NCI-H1092 treated with DMSO at 0.1 percent for 48 hours (cell line): ENCODE measurements at regions not wholly inside any gene's neighbourhood (a gene's known extent, or its start where the extent isn't known, plus 50 kb on each side); places are given as distances from the start of the nearest gene placed in this dataset.
"Not testable (repeated sequence)": the region's sequence is repeated elsewhere in the genome, so short reads cannot be mapped to it uniquely, and the experiment has no call there.

Source experiments
- DNase-seq: peaks from one replicate; lab custom pipeline; 2025; lab: John Stamatoyannopoulos, UW

DNA sequence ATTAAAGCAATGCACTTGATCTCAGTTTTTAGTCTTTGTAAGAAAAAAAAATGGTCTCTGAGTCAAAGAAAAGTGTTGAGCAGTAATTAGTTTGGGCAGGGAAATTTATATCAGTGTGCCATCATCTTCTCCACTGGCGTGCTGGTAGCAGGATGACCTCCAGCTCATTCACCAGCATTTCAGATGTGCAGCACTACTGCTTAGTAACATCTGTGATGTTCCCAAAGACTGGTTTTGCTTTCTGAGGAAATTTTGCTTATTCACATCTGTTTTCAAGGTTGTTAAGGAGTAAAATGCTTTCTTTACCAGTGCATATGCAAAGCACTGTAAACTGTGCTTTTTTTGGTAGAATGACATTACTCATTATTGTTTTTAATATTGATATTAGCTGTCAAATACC, 540.4 kb downstream of the TRAM1L1 start:
- DNase-seq = no peak

DNA sequence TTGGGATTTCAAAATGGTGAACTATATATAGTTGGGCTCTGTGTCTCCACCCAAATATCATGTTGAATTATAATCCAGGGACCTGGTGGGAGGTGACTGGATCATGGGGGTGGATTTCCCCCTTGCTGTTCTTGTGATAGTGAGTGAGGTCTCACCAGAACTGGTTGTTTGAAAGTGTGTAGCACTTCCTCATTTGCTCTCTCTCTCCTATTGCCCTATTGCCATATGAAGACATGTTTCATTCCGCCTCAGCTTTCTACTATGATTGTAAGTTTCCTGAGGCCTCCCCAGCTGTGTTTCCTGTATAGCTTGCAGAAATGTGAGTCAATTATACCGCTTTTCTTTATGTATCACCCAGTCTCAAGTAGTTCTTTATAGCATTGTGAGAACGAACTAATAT, 545.6 kb downstream of the TRAM1L1 start:
- DNase-seq = no peak

DNA sequence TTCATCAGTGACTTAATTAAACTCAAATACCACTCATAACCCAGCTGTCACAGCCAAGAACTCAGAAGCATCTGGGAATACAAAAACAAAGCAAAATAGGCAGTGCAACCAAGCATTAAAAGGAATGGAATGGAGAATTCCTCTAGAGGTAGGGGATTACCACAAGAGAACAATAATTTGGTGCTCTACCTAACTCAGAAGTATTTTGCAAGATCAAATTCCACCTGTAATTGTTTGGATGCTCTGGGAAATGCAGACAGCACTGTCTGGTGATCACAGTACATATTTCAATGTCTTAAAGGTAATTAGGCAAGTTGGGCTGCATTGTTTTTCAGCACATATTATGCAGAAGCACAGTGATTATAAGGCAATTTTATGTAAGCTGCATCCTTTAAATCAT, 547.5 kb downstream of the TRAM1L1 start:
- DNase-seq = no peak

DNA sequence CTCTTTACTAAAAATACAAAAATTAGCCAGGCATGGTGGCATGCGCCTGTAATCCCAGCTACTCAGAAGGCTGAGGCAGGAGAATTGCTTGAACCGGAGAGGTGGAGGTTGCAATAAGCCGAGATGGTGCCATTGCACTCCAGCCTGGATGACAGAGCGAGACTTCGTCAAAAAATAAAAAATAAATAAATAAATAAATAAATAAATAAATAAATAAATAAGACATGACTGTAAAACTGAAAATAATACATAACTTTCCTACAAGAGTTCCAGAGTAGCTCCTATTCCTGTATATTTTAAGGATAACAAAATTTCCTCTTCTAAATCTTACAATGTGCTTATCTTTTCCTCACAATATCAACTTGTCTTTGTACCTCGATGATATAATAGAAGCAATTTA, 549.4 kb downstream of the TRAM1L1 start:
- not testable (repeated sequence) for DNase-seq

DNA sequence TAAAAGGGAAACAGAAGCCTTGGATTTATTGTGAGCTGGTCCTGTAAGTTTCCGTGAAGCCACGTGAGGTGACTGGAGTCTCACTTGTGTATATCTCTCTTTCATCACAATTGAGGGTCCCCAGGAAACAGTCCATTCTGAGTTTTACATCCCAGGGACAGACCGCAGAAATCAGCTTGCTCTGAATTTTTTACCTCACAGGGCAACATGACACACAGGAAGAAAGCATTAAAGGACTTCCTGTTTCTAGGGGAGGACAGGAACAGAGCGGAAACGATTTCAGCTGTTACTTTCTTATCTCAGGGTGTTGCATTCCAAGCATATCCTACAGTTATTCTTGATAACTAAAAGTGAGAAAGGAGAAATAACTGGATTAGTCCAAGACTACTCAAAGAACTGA, 553.5 kb downstream of the TRAM1L1 start:
- no peak for DNase-seq

DNA sequence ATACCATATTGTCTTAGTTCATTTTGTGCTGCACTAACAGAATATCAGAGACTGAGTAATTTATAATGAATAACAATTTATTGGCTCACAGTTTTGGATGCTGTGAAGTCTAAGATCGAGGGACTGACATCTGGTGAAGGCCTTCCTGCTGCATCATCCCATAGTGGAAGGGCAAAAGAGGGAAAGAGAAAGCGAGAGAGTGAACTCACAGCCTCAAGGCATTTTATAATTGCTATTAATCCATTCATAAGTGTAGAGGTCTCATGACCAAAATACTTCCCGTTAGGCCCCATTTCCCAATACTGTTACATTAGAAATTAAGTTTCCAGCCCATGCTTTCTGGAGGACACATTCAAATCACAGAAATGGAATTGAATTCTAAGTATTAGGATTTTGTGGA, 554.4 kb downstream of the TRAM1L1 start:
- DNase-seq = no peak

DNA sequence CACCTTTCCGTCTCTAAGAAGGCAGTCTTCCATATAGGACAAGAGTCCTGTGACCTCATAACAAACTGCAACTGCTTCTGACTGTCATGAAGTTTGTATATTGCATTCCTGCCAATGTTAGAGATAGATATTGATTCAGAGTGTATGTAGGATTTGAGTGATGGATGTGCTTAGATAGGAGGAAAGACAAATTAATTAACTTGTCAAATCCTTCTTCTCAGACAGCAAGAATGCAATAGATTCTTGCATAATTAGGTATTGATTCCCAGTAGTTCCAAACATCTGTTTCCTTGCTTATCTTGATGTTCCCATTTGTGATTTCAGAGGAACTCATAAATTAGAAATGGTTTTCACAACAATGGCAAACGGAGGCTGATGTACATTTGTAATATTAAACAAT, 555.3 kb downstream of the TRAM1L1 start:
- no peak for DNase-seq

DNA sequence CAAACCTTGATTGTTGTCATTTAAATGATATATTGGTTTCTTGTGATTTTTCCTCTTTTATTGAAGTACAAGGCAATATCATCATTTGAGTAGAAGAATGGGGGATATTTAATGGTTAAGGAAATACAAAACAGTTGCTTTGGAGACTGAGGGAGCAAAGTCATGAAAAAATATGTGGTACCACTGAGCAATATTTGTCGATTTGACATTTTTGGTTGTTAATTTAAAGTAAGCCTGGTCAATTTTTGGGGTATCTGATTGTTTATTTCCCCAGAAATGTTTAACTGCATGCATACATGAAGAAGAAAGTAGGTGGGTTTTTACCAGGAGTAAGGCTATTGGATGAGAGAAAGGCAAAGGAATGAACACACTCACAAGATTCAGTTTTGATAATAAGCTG, 556.2 kb downstream of the TRAM1L1 start:
- no peak for DNase-seq

DNA sequence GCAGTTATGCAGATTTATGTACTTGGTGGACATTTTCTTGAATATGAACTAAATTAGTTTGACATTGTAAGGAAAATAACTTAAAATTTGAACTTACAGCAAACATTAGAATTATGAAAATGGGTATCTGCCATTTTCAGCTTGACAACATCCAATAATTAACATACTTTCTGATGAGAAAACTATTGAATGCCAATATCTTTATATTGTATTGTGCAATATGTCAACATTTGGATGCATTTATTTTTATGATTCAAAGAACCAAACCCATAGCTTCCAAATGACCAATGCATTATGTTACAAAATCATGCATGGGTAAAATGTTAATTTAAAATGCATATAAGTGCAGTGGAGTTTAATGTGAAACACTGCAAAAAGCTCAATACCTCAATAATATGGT, 562.5 kb downstream of the TRAM1L1 start:
- DNase-seq = no peak

DNA sequence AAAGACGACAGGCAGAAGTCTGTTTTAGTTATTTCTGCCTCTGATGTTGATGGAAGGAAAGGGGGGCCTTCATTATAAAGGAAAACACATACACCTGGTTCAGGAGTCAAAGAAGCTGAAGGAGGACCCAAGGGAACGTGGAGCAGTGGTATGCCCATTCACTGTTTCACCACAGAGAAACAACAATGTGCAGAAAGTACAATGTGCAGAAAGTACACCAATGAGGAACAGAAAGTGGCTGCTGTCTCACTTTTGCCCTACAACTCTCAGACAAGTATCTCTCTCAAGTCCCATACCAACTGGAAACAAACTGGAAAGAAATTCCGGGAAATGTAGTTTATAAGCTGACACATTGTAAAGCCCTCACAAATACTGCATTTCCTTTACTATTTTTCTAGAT, 564.5 kb downstream of the TRAM1L1 start:
- no peak for DNase-seq

DNA sequence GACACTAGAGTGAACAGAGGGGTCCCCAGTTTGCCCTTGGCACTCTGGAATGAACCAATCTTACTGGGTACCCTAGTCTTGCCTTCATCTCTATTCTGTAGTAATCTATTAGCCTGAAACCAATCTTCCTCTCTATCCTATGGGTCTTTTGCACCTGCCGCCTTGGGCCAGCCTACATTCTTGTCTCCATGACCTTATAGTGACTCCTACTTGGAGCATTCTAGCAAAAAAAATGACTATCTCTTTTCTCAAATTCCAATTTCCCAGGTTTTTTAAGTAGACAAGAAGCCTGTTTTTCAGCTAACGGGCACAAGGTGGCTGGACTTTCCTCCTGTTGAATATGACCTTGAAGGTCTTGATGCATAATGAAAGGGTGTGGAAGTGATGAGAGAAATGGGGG, 568.7 kb downstream of the TRAM1L1 start:
- no peak for DNase-seq

DNA sequence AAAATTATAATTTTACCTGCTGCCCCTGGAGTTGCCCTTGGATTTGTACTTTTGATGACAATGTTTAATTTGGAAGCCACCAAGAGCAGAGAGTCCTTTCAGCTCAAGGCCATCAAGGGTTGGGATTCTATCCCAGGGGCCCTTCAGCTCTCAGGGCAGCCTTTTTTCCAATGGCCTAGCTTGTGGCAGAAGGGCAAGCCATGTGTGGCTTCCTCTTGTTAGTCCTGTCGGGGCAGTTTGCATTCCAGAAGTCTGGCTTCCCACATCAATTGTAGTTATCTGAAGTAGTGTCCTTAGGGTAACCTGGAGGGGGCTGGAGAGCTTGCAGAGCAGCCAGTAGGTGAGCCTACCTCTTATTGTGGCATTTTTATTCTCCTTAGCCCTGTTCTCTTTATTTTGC, 569.4 kb downstream of the TRAM1L1 start:
- DNase-seq = no peak

DNA sequence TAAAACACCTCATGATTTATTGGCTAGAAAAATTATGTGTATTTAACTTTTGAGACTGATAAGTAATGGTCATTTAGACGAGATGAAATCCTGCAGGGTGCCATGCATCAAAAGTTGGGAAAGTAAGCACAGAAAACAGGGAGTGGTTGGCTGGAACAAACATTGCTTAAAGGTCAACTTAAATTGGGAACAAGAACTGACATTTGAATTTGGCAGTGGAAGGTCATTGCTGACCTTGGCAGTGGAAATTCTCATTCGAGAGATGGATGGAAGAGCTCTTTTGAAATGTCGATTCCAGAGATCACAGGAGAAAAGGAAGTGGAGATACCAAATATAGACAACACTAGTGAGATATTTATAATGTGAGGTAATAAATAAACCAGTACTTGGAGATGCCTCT, 572.8 kb downstream of the TRAM1L1 start:
- no peak for DNase-seq

DNA sequence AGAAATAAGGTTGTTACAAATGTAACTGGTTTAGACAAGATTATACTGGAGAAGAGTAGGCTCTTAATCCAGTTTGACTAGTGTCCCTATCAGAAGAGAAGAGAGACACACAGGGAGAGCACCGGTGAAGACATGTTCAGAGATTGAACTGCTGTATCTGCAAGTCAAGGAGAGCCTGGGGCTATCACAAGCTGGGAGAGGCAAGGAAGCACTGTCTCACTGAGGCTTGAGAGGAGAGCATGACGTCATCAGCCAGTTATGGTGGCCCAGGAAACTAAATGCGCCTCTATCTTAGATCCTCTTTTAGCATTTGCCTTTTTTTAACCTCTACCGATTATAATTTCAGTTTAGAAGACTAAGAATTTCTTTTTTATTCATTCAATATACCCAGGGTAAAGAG, 583.4 kb downstream of the TRAM1L1 start:
- DNase-seq = no peak

DNA sequence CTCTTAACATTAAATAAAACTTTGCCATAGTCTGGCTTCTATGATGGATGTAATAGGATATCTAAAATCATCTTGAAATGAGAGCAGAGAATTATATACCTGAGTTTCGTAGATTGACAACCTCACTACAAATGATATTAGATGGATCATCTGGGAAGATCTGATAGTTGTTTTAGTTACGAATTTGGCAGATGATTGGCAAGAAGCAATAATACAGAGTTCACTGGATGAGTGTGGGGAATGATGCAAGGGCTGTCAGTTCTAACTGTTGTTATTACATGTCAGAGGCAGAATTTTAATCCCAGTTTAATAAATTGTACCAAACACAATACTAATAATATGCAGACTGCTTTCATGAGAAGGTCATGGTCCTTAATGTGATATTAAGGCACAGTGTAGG, 585.2 kb downstream of the TRAM1L1 start:
- DNase-seq = no peak

DNA sequence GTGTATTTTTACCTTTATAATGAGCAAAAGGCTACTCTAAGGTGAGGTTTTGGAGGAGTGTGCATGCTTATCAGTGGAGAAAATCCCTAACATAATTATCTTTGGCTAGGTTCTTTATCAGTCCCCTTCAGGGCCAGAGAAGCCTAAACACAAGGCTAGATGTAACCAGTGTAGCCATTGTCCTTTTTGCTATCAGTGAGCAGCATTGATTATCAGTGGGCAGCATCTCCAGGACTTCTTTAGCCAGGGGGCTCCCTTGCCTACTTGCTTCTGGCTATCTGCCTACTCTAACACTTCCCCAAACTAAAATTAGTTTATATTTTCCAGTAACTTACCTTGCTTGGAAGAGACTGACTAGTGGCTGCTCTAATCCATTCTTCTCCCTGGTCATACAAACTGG, 595.6 kb downstream of the TRAM1L1 start:
- DNase-seq = no peak

DNA sequence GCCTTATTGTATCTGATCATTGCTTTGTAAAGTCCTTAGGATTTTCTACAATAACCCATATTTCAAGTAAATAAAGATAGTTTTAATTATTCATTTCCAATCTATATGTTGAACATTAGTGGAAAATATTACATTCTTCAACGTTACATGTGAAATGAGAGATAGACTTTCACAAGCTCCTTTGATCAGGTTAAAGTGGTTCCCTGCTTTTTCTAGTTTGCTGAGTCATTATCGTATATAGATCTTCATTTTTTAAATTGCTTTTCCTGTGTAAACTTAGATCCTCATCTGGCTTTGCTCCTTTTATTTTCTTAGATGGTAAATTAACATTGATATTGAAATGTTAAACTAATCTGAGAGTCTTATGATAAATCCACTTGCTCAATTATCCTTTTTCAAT, 599.0 kb downstream of the TRAM1L1 start:
- DNase-seq = no peak

DNA sequence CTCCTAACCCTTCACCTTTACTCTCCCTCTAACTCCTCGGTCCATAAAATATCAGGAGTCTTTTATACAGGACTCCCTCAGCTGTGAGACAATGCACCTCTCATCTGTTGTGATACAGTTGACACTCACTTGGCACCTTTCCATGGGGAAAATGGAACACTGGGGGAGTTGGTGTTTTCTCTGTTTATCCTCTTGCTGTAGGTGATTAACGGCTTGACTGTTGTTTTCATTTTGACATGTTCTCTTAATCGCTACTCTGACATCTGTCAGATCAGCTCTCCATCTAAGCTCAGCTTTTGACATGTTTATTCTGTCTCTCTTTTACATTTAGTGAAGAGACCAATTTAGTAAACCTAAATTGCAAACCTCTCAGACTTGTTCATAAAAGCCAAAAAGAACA, 604.8 kb downstream of the TRAM1L1 start:
- DNase-seq = no peak

DNA sequence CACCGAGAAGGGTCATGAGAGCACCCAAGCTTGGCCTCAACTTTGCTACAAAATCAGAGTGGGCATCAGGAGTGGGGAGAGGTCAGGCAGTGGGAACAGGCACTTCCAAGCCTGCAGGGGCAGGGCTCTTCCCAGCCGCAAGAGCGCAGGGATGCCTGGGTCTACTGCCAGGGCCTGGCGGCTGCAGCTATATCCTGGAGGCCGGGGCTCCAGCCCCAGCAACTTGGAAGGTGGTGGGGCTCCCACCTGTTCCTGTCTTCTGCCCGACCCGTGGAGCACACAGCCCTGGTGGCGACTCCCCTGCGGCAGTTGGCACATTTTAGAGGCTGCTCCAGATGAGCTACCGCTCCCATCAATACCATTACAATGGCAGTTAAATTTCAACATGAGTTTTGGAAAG, 607.0 kb downstream of the TRAM1L1 start:
- DNase-seq = no peak

DNA sequence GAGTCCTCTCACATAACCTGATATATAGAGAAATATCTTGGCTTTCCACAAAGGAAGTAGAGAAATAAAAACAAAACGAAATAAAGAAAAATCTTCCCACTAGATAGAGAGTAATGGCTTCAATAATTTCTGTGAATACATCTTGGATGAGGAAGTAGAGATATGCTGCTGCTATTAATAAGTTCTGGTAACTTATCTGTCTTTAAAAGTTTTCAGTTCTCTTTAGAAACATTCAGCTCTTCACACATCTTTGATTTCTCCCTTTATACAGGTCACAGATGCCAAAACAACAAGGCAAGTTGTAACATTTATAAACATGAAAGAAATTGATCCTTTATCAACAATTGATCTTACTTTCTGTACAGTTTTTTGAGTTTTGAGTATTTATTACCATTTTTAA, 615.8 kb downstream of the TRAM1L1 start:
- no peak for DNase-seq

DNA sequence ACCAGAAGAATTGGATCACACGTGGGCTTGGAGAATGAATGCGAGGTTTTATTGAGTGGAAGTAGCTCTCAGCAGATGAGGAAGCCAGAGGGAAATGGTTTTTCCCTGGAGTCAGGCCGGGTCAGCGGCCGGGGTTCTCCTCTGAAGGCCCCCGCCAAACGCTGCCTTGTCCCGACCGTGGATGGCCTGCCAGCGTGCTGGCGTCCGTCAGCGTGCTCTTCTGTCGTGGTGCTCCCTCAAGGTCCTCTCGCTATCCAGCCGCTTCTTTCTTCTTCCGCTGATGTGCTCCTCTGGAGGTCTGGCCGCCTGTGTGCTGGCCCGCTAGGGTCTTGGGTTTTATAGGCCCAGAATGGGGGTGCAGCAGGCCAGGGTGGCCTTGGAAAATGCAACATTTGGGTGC, 632.2 kb downstream of the TRAM1L1 start:
- no peak for DNase-seq

DNA sequence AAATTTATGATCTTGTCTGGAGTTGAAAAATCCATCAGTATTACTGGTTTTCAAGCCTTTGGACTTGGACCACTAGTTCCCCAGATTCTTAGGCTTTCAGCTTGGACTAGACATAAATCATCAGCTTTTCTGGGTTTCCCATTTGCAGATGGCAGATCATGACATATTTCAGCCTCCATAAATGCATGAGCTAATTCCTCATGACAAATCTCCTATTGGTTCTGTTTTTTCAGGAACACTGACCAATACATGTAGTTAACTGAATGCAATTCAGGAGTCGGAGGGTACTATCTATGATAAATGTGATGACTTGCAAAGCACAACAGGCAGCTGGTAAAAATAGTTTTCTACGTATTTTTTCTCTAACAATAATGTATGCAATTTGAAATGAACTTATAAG, 635.6 kb downstream of the TRAM1L1 start:
- DNase-seq = no peak

DNA sequence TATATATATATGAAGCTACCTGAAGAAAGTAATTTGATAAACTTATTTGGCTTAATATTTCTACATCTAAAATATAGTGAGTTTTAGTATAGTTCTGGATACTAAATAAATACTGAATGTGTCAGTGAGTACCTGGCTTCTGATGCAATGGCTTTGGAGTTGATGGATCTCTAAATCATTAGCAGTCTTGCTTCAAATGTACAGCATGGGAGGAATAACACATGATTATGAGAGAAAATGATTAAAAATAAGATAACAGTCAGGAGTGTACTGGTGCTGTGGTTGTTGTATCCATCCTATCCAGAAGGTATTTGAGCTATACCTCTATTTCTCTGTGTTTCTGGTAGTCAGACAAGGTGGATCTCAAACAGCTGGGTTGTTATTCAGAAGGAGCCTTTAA, 641.3 kb downstream of the TRAM1L1 start:
- DNase-seq = no peak

DNA sequence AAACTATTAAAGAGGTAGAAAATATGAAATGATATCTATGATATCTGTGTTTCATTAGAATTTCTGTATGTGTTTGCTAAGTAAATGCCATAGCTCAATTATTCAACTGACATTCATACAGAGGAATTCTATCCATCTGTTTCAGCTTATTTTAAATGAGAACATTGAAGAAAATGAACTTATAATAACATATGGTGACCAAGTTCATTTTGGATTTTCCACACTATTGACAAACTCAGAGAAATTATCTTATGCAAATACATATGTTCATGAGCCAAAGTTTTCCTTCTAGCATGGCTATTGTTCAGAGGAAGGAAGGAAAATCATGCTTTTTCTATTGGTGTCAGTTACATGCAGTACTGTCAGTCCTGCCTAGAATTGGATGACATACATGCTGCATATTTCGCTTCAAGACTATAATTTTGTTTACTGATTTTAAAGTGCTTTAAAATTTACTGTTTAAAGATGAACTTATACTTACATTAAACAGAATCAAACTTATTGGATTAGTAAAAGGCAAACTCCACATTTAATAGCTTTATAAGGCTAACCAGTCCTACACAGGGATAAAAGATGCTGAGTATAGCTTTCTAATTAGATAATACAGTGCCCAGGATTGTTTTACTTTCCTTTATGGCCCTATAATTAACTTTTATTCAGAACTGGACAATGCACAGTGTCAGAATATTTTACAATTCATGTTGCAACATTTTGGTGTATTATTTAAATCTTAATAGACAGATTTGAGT, 646.2 kb downstream of the TRAM1L1 start:
- no peak for DNase-seq

DNA sequence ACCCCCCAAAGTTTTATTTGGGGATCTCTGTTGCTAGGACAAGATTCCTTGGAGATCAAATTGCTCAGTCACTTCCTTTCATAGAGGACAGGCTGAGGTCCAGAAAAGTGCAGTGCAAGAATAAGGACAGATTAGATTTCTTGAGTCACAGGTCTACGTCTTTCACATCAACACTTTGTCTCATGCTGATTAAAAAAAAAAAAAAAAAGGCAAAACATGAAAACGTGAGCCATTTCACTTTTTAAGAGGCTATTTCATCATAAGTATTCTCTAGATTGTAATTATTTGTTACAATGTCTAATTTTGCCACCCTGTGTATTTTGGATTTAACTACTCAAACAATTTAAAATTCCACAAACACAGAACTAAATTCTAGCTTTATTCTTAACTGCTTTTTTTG, 647.0 kb downstream of the TRAM1L1 start:
- no peak for DNase-seq
